ENCODE measurements at regions not wholly inside any gene's neighbourhood (a gene's known extent, or its start where the extent isn't known, plus 50 kb on each side); places are given as distances from the start of the nearest gene placed in this dataset.

GRCh38 chr1:157288996-157289395 is 150.8 kb upstream of the ETV3 start:
- TF ChIP-seq CTCF (IDR thresholded peaks at IDR 0.05) (no peak), USF1 (CRISPR knock-in tag; IDR thresholded peaks at IDR 0.05) (no peak), ZNF121 (CRISPR knock-in tag; IDR thresholded peaks at IDR 0.05) (no peak), AR (CRISPR knock-in tag; IDR thresholded peaks at IDR 0.05) (no peak), ATF3 (CRISPR knock-in tag; conservative IDR thresholded peaks at IDR 0.05) (no peak)

Data from WTC11 (cell line).